Nephron (organoid): ENCODE measurements at regions not wholly inside any gene's neighbourhood (a gene's known extent, or its start where the extent isn't known, plus 50 kb on each side); places are given as distances from the start of the nearest gene placed in this dataset.

Source experiments
- H3K27ac Mint-ChIP-seq, 3 experiments: 2 replicates each; pipeline ENCODE4 v1.8.0; 2020; ENCODE audit warnings: mixed read lengths in 3 of 3, mild to moderate bottlenecking in 2 of 3, moderate library complexity in 1 of 3
- H3K27me3 Mint-ChIP-seq: 2 replicates; pipeline ENCODE4 v1.8.0; 2021; ENCODE audit warnings: low read depth, mild to moderate bottlenecking, moderate library complexity, mixed read lengths
- H3K36me3 Mint-ChIP-seq: 2 replicates; pipeline ENCODE4 v1.8.0; 2020; ENCODE audit warnings: low read depth, mixed read lengths
- H3K4me1 Mint-ChIP-seq: 2 replicates; pipeline ENCODE4 v1.8.0; 2020; ENCODE audit warnings: mixed read lengths
- H3K4me3 Mint-ChIP-seq, 3 experiments: 2 replicates each; pipeline ENCODE4 v1.8.0; 2020; ENCODE audit warnings: mild to moderate bottlenecking in 3 of 3, mixed read lengths in 3 of 3, moderate library complexity in 2 of 3
- H3K9me3 Mint-ChIP-seq: 2 replicates; pipeline ENCODE4 v1.8.0; 2020; ENCODE audit warnings: mixed read lengths
- CTCF ChIP-seq, 3 experiments: fragments of 200-600 bp; sonication (generic); IDR thresholded peaks; one replicate each; pipeline ENCODE4 v1.5.0; 2021; ENCODE audit warnings: antibody characterized with exemption in 3 of 3; ENCODE audit not compliant: unreplicated experiment in 3 of 3

DNA sequence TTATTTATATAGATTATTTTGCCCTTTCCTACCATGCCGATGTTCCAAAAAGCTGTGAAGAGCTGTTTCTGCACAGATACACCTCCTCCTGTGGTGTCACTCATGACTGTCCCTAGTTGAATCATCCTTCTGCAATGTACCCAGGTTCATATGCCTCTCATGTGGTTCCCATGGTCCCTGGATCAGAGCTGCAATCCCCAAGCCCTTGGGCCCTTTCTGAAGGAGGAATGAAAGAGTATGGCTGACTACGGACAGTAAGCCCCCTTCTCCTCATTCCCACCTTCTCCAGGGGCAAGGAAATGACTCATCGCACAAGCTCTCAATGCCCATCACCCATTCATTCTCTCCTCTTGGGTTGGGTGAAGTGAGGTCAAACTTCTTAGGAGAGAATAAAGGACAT lies 63.9 kb upstream of the ACVR1 start:
- Mint-ChIP-seq H3K4me1 (no peaks in the 10 kb centered on the region), H3K27me3 (no peaks in the 10 kb centered on the region), H3K9me3 (no peaks in the 10 kb centered on the region), H3K27ac (no peak overlapping the region), H3K4me3 (no peak overlapping the region), H3K36me3 (no peaks in the 10 kb centered on the region)
- no peak for TF ChIP-seq CTCF (IDR thresholded peaks at IDR 0.05; ENCODE audit: unreplicated experiment in 3 of 3)

DNA sequence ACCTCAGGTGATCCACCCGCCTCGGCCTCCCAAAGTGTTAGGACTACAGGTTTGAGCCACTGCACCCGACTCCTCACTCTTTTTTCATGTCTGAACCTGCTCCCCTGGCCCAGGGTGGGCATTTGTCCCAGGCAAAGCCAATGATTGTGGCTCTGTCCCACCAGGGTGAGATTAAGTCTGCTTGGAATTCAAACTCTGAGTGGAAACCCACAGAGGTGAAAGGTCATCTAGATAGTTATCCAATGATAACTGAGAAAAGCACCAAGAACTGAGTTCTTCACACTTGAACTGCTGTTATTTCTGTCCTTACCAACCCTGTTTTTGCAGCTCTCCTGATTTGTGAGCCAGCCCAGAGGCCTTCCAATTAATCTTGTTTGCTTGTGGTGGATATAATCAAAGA lies 62.4 kb upstream of the ACVR1 start:
- Mint-ChIP-seq H3K27ac (no peak overlapping the region), H3K4me3 (no peak overlapping the region), H3K9me3 (no peaks in the 10 kb centered on the region)

GRCh38 chr2:157936406-157936805 lies 60.3 kb upstream of the ACVR1 start:
- H3K27me3 Mint-ChIP-seq = peaks cover 7% of the 10 kb centered on the region
- no peaks in the 10 kb centered on the region for H3K4me1 Mint-ChIP-seq
- no peak overlapping the region for H3K27ac Mint-ChIP-seq
- H3K4me3 Mint-ChIP-seq = no peak overlapping the region
- no peaks in the 10 kb centered on the region for H3K36me3 Mint-ChIP-seq
- H3K9me3 Mint-ChIP-seq = no peaks in the 10 kb centered on the region
- no peak for TF ChIP-seq CTCF (IDR thresholded peaks at IDR 0.05; ENCODE audit: unreplicated experiment in 3 of 3)

More for the DNA sequence above, 62.4 kb upstream of the ACVR1 start:
- TF ChIP-seq CTCF (IDR thresholded peaks at IDR 0.05; ENCODE audit: unreplicated experiment in 3 of 3) = no peak
- Mint-ChIP-seq H3K4me1 (no peaks in the 10 kb centered on the region), H3K36me3 (no peaks in the 10 kb centered on the region), H3K27me3 (no peaks in the 10 kb centered on the region)

DNA sequence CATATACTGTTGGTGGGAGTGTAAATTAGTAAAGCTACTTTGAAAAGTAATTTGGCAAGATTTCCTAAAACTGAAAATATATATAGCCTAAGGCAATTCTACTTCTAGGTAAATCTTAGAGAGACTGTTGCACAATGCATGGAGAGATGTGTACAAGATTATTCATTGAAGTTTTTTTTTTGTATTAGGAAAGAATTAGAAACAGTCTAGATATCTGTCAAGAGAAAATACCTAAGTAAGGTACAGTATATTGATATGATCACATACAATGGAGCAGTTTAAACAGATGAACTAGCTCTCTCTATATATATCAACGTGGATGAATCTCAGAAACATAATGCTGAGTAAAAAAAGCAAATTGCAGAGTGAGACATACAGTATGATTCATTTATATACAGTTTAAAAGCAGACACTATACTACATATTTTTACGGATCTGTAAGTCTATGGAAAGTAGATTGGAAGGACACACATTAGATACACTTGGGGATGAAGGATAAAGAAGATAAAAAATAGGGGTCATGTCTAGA lies 59.3 kb upstream of the ACVR1 start:
- Mint-ChIP-seq H3K27me3 (peaks cover 7% of the 10 kb centered on the region), H3K9me3 (no peaks in the 10 kb centered on the region), H3K27ac (no peak overlapping the region), H3K4me1 (no peaks in the 10 kb centered on the region), H3K36me3 (no peaks in the 10 kb centered on the region), H3K4me3 (no peak overlapping the region)
- no peak for TF ChIP-seq CTCF (IDR thresholded peaks at IDR 0.05; ENCODE audit: unreplicated experiment in 3 of 3)

DNA sequence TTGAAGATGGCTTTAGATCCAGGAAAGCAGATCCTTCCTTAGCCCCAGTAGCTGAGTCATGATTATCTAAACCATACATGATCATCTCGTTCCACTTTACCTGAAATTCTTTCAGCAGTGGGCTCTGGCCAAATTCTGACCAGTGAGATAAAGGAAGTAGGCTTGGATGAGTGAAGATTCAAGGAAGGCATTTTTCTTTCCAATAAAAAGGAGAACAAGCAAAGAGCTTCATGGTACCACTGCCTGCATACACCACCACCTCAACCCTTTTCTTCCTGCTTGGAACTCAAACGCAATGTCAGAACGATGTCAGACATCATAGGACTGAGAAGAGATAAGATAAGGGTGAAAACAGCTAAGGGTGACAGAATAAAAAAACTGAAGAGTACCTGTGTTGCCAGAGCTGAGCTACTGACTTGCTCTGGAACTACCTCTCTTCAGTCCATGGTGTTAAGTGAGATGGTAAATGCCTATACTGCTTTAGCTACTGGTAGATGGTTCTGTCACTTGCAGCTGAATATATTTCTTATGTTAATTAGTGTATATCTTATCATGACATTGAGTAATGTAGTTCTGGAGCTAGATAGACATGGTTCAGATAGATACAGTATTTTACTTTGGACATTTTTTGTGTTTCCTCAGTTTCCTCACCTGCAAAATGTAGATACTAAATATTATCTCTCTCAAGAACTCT lies 58.7 kb upstream of the ACVR1 start:
- H3K4me3 Mint-ChIP-seq = no peak overlapping the region
- no peaks in the 10 kb centered on the region for H3K36me3 Mint-ChIP-seq
- peaks cover 7% of the 10 kb centered on the region for H3K27me3 Mint-ChIP-seq
- no peak overlapping the region for H3K27ac Mint-ChIP-seq
- no peak for TF ChIP-seq CTCF (IDR thresholded peaks at IDR 0.05; ENCODE audit: unreplicated experiment in 3 of 3)
- H3K4me1 Mint-ChIP-seq = no peaks in the 10 kb centered on the region
- H3K9me3 Mint-ChIP-seq = no peaks in the 10 kb centered on the region
